Keratinocyte (primary cell): ENCODE measurements at regions not wholly inside any gene's neighbourhood (a gene's known extent, or its start where the extent isn't known, plus 50 kb on each side); places are given as distances from the start of the nearest gene placed in this dataset.

Experiments used
- DNase-seq: peaks from one replicate; pipeline ENCODE4 v3.0.0-alpha.2; 2011; ENCODE audit warnings: low read depth, missing footprints, low spot score
- FAIRE-seq: peaks from 2 replicates; lab custom pipeline; 2011; peaks lifted over from hg19 to GRCh38; lab: Jason Lieb, UNC
- H2AFZ ChIP-seq: 2 replicates; pipeline ENCODE4 v1.6.0; 2012; ENCODE audit warnings: low read length, control low read depth, inconsistent platforms; ENCODE audit not compliant: control insufficient read depth
- H3K27ac ChIP-seq: 2 replicates; pipeline ENCODE4 v1.5.1; 2011; ENCODE audit warnings: low read length; ENCODE audit not compliant: control insufficient read depth, insufficient read depth
- H3K27me3 ChIP-seq: 3 replicates; pipeline ENCODE4 v1.6.0; 2011; ENCODE audit warnings: low read length; ENCODE audit not compliant: control insufficient read depth, insufficient read depth; ENCODE audit errors: extremely low read depth
- H3K36me3 ChIP-seq, 2 experiments: 2 replicates in 1 of 2; 3 replicates in 1 of 2; pipeline ENCODE4 v1.5.1; 2011; ENCODE audit warnings: low read length in 2 of 2, mild to moderate bottlenecking in 1 of 2; ENCODE audit not compliant: control insufficient read depth in 2 of 2, insufficient read depth in 2 of 2; ENCODE audit errors: extremely low read depth in 1 of 2
- H3K4me1 ChIP-seq: 3 replicates; pipeline ENCODE4 v1.5.1; 2011; ENCODE audit warnings: low read length; ENCODE audit not compliant: control insufficient read depth, insufficient read depth; ENCODE audit errors: extremely low read depth
- H3K4me2 ChIP-seq: 3 replicates; pipeline ENCODE4 v1.6.0; 2011; ENCODE audit warnings: low read depth, low read length; ENCODE audit not compliant: control insufficient read depth, insufficient read depth; ENCODE audit errors: extremely low read depth
- H3K4me3 ChIP-seq, 3 experiments: fragments of 200-600 bp in 1 of 3; sonication (generic) in 1 of 3; 2 replicates in 2 of 3; 3 replicates in 1 of 3; pipeline ENCODE4 v1.5.1; 2011 to 2016; ENCODE audit warnings: low read length in 3 of 3, mild to moderate bottlenecking in 3 of 3, control low read depth in 2 of 3, inconsistent platforms in 1 of 3, low read depth in 1 of 3, mixed read lengths in 1 of 3, mixed run types in 1 of 3, moderate library complexity in 1 of 3; ENCODE audit not compliant: control insufficient read depth in 2 of 3, insufficient read depth in 2 of 3; ENCODE audit errors: extremely low read depth in 1 of 3
- H3K79me2 ChIP-seq: 2 replicates; pipeline ENCODE4 v1.6.0; 2012; ENCODE audit warnings: low read length; ENCODE audit not compliant: control insufficient read depth, insufficient read depth
- H3K9ac ChIP-seq: 3 replicates; pipeline ENCODE4 v1.6.0; 2011; ENCODE audit warnings: low read length; ENCODE audit not compliant: control insufficient read depth, insufficient read depth; ENCODE audit errors: extremely low read depth
- H3K9me1 ChIP-seq: 3 replicates; pipeline ENCODE4 v1.6.0; 2011; ENCODE audit warnings: low read length; ENCODE audit not compliant: control insufficient read depth, insufficient read depth; ENCODE audit errors: extremely low read depth
- H3K9me3 ChIP-seq: 2 replicates; pipeline ENCODE4 v1.5.1; 2012; ENCODE audit warnings: low read depth, low read length; ENCODE audit not compliant: control insufficient read depth
- H4K20me1 ChIP-seq: 3 replicates; pipeline ENCODE4 v1.6.0; 2011; ENCODE audit warnings: low read length; ENCODE audit not compliant: control insufficient read depth, insufficient read depth; ENCODE audit errors: extremely low read depth
- CTCF ChIP-seq, 3 experiments: IDR thresholded peaks in 1 of 3; conservative IDR thresholded peaks in 1 of 3; optimal IDR thresholded peaks in 1 of 3; 2 replicates in 2 of 3; 3 replicates in 1 of 3; pipeline versions ENCODE3 to v1.5.1; 2011; ENCODE audit warnings: low read length in 3 of 3, mild to moderate bottlenecking in 3 of 3, moderate library complexity in 2 of 3, control low read depth in 1 of 3, inconsistent platforms in 1 of 3; ENCODE audit not compliant: insufficient read depth in 2 of 3; ENCODE audit errors: extremely low read depth in 1 of 3
- EZH2 ChIP-seq: IDR thresholded peaks from one replicate; pipeline ENCODE4 v1.6.1; 2012; ENCODE audit warnings: inconsistent platforms, mild to moderate bottlenecking, low read length, moderate library complexity
- dilution Hi-C: fragments of 300-500 bp; cut with MboI; formaldehyde crosslinking; loops from one replicate; pipeline ENCODE4 v1.7.0; 2020; ENCODE audit warnings: low sequenced_read_pairs; ENCODE audit not compliant: extremely low pct_ligation_motif_present

DNA sequence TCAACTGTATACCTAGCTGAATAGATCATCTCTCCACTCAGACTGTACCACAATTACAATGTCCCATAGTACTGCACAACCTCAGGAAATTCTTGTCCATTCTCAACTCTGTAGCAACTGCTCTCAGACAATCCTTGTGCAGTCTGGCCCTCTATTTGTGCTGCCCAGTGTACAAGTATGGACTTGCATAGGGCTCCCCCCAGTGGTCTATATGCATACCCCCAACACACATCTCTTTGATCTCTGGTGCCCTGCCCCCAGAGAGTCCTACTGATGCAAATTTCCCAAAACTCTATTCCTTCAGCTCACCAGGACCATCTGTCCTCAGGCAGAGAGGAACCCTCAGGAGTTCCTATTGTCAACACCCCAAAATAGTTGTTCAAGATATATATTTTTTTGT is 205.3 kb downstream of the SLCO4C1 start:
- dilution Hi-C loops = no loop called here
- Histone ChIP-seq H3K9me1 (no peaks in the 10 kb centered on the region), H3K27ac (no peak overlapping the region), H3K4me1 (no peaks in the 10 kb centered on the region), H3K9ac (no peak overlapping the region), H3K4me3 (no peak overlapping the region), H3K79me2 (no peaks in the 10 kb centered on the region), H3K9me3 (no peaks in the 10 kb centered on the region), H3K27me3 (no peaks in the 10 kb centered on the region), H4K20me1 (no peaks in the 10 kb centered on the region), H3K36me3 (no peaks in the 10 kb centered on the region), H3K4me2 (no peak overlapping the region), H2AFZ (no peak overlapping the region)
- DNase-seq (no peak), FAIRE-seq (no peak)
- TF ChIP-seq CTCF (optimal IDR thresholded peaks at IDR 0.05 in 1 of 3, IDR thresholded peaks at IDR 0.05 in 1 of 3, conservative IDR thresholded peaks at IDR 0.05 in 1 of 3; ENCODE audit: extremely low read depth in 1 of 3, insufficient read depth in 2 of 3, low read length in 3 of 3) (peak in 1 of 3 experiments; percentile 6), EZH2 (no peak)

DNA sequence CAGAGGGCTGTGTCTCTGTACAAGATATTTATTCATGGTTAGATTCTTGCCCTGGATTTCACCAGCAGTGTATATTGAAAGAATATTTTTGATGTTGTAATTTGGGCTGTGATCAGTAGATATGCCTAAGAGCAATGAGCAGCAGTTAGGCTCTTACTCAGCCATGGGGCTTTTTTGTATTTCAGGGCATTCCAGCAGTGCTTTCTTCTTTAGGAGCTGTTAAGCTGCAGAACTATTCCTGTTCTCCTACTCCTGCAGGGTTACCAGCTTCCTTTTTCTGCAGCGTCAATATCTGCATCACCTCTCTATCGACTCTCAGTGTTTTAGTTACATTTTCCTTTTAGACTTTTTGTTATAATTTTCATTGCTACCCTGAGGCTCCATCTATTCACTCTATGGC is 206.2 kb downstream of the SLCO4C1 start:
- no peaks in the 10 kb centered on the region for H3K79me2 ChIP-seq
- FAIRE-seq = no peak

More for the DNA sequence above, 206.2 kb downstream of the SLCO4C1 start:
- dilution Hi-C loops = no loop called here
- Histone ChIP-seq H3K27ac (no peak overlapping the region), H3K4me3 (no peak overlapping the region), H3K9ac (no peak overlapping the region), H4K20me1 (no peaks in the 10 kb centered on the region), H3K36me3 (no peaks in the 10 kb centered on the region), H3K4me1 (no peaks in the 10 kb centered on the region), H3K27me3 (no peaks in the 10 kb centered on the region), H3K9me3 (no peaks in the 10 kb centered on the region), H2AFZ (no peak overlapping the region), H3K9me1 (no peaks in the 10 kb centered on the region), H3K4me2 (no peak overlapping the region)
- no peak for TF ChIP-seq EZH2
- no peak for TF ChIP-seq CTCF (optimal IDR thresholded peaks at IDR 0.05 in 1 of 3, IDR thresholded peaks at IDR 0.05 in 1 of 3, conservative IDR thresholded peaks at IDR 0.05 in 1 of 3; ENCODE audit: extremely low read depth in 1 of 3, insufficient read depth in 2 of 3, low read length in 3 of 3)
- DNase-seq = no peak
